ENCODE measurements at regions not wholly inside any gene's neighbourhood (a gene's known extent, or its start where the extent isn't known, plus 50 kb on each side); places are given as distances from the start of the nearest gene placed in this dataset.

- Histone ChIP-seq H3K9ac (replicated peaks in 1 of 4; ENCODE audit: extremely low read depth in 1 of 4, low read depth in 3 of 4, low read length in 3 of 4) (no peak overlapping the region), H3K23me2 (ENCODE audit: low read depth, low read length) (no peaks in the 10 kb centered on the region), H4K5ac (ENCODE audit: insufficient read length, low read depth, low read length) (no peak overlapping the region), H2BK20ac (ENCODE audit: low read length) (no peak overlapping the region), H2BK120ac (replicated peaks; ENCODE audit: low read depth, low read length) (no peak overlapping the region), H3K36me3 (ENCODE audit: control insufficient read depth in 2 of 4, insufficient read depth in 4 of 4, low read length in 3 of 4) (no peaks in the 10 kb centered on the region), H3K4me2 (ENCODE audit: insufficient read depth in 1 of 2, low read depth in 2 of 2, low read length in 2 of 2) (no peak overlapping the region), H3K27ac (ENCODE audit: low read depth, low read length) (no peak overlapping the region), H3K4me3 (ENCODE audit: extremely low read depth in 1 of 4, insufficient read depth in 2 of 4, low read depth in 3 of 4, low read length in 4 of 4) (no peak overlapping the region), H3K79me1 (ENCODE audit: low read depth, low read length) (no peaks in the 10 kb centered on the region), H4K8ac (ENCODE audit: extremely low read depth, insufficient read depth, low read length) (no peak overlapping the region), H4K91ac (replicated peaks; ENCODE audit: insufficient read length, low read length) (no peak overlapping the region), H3K4me1 (replicated peaks in 1 of 4; ENCODE audit: control insufficient read depth in 3 of 4, insufficient read depth in 4 of 4, low read length in 3 of 4) (no peaks in the 10 kb centered on the region; a peak in 1 of 7 replicates), H2BK12ac (ENCODE audit: low read depth, low read length) (no peak overlapping the region), H3K79me2 (ENCODE audit: control insufficient read depth in 1 of 2, insufficient read depth in 2 of 2, low read length in 2 of 2) (no peaks in the 10 kb centered on the region), H3K23ac (ENCODE audit: insufficient read length) (no peak overlapping the region), H3K27me3 (replicated peaks in 1 of 4; ENCODE audit: control insufficient read depth in 3 of 4, extremely low read depth in 1 of 4, insufficient read depth in 3 of 4, low read length in 3 of 4) (no peaks in the 10 kb centered on the region), H3K56ac (replicated peaks; ENCODE audit: insufficient read length, low read depth, low read length) (no peak overlapping the region), H2BK5ac (ENCODE audit: low read depth, low read length) (no peak overlapping the region), H2AK5ac (ENCODE audit: low read depth, low read length) (no peak overlapping the region), H3K4ac (replicated peaks; ENCODE audit: insufficient read length, low read depth, low read length) (no peak overlapping the region), H2AFZ (ENCODE audit: low read length) (no peak overlapping the region), H3K18ac (ENCODE audit: extremely low read depth, low read length) (no peak overlapping the region), H3K9me3 (ENCODE audit: insufficient read depth in 2 of 2, low read depth in 1 of 2, low read length in 1 of 2) (no peaks in the 10 kb centered on the region), H3K14ac (ENCODE audit: insufficient read length) (no peak overlapping the region), H2BK15ac (ENCODE audit: low read length) (no peak overlapping the region), H4K20me1 (replicated peaks in 1 of 2; ENCODE audit: control insufficient read depth in 1 of 2, insufficient read depth in 2 of 2, low read length in 2 of 2) (no peaks in the 10 kb centered on the region)
- ChIA-PET POLR2A (ENCODE audit: partially characterized antibody) (no interaction called here), CTCF (ENCODE audit: partially characterized antibody) (no interaction called here)
- TF ChIP-seq TCF12 (IDR thresholded peaks at IDR 0.05; ENCODE audit: low read depth, low read length) (no peak), MAX (IDR thresholded peaks at IDR 0.05) (peak; percentile 55), ZNF274 (IDR thresholded peaks at IDR 0.05; ENCODE audit: borderline replicate concordance, extremely low read depth, low read length) (no peak), E2F6 (IDR thresholded peaks at IDR 0.05) (peak; percentile 41; the same call in 1 of the 2 replicates), ATF2 (IDR thresholded peaks at IDR 0.05; ENCODE audit: low read length) (no peak), TAF1 (IDR thresholded peaks at IDR 0.05; ENCODE audit: low read depth, low read length) (no peak), RAD21 (IDR thresholded peaks at IDR 0.05 in 1 of 2, conservative IDR thresholded peaks at IDR 0.05 in 1 of 2; ENCODE audit: low read depth in 2 of 2, low read length in 2 of 2) (no peak)
- WGBS, 2 experiments (ENCODE audit: extremely low coverage in 1 of 2, insufficient coverage in 1 of 2, insufficient read length in 1 of 2, insufficient replicate concordance in 2 of 2, low coverage in 1 of 2, low lambda C conversion rate in 2 of 2, missing lambda C conversion rate in 1 of 2) = 83% methylated on average over 9 of the region's 9 CpGs; no CpG with 5 or more reads in 1 of the 2 experiments
- no peak for FAIRE-seq
- DNase-seq (ENCODE audit: low read depth in 1 of 2, low spot score in 2 of 2) = no peak
Observed at GRCh38 chr2:240379089-240379636, 56.3 kb upstream of the GPC1 start.

Data from H1 (cell line).